Left lung (tissue), 4 donors: ENCODE measurements at regions not wholly inside any gene's neighbourhood (a gene's known extent, or its start where the extent isn't known, plus 50 kb on each side); places are given as distances from the start of the nearest gene placed in this dataset.
"Not testable (repeated sequence)": the region's sequence is repeated elsewhere in the genome, so short reads cannot be mapped to it uniquely, and the experiment has no call there.

Experiments used
- ATAC-seq: fragments of 200-7000 bp; cut with Tn5 transposase; one replicate; pipeline ENCODE4 v1.9.1; 2020; ENCODE audit warnings: moderate library complexity
- DNase-seq, 4 donors: peaks; one replicate each; pipeline ENCODE4 v3.0.0-alpha.2; 2013 to 2020
- H3K27ac ChIP-seq, 2 donors: fragments of 200-600 bp; sonication (generic) in 1 of 2; one replicate each; pipeline versions ENCODE4 v1.5.0 to v1.8.0; 2020 to 2021
- H3K27me3 ChIP-seq, 2 donors: fragments of 200-600 bp; sonication (generic) in 1 of 2; one replicate each; pipeline versions ENCODE4 v1.5.0 to v1.8.0; 2020 to 2021
- H3K36me3 ChIP-seq, 2 donors: fragments of 200-600 bp; sonication (generic) in 1 of 2; one replicate each; pipeline versions ENCODE4 v1.5.0 to v1.8.0; 2020 to 2021
- H3K4me1 ChIP-seq, 2 donors: fragments of 200-600 bp; one replicate each; pipeline ENCODE4 v1.8.0; 2021
- H3K4me3 ChIP-seq, 2 donors: fragments of 200-600 bp; sonication (generic) in 1 of 2; one replicate each; pipeline versions ENCODE4 v1.5.0 to v1.8.0; 2020 to 2021; ENCODE audit warnings: mild to moderate bottlenecking in 1 of 2
- H3K9me3 ChIP-seq, 2 donors: fragments of 200-600 bp; sonication (generic) in 1 of 2; one replicate each; pipeline versions ENCODE4 v1.5.0 to v1.8.0; 2020 to 2021
- intact Hi-C, 2 donors: fragments of 100-400 bp; cut with DNase I; formaldehyde crosslinking; loops; one replicate each; pipeline versions ENCODE4 v1.11.2 to v1.14.2; 2022
- TF ChIP-seq, protein P1 (sequence below), 2 donors: fragments of 200-600 bp; sonication (generic) in 1 of 2; IDR thresholded peaks; one replicate each; pipeline versions ENCODE4 v1.5.0 to v1.8.0; 2021; ENCODE audit warnings: antibody characterized with exemption in 2 of 2
- donor health status: DM: no; HTN: yes; CAD: no.
- donor health status: DM: no; HTN: no; CAD: no.

DNA sequence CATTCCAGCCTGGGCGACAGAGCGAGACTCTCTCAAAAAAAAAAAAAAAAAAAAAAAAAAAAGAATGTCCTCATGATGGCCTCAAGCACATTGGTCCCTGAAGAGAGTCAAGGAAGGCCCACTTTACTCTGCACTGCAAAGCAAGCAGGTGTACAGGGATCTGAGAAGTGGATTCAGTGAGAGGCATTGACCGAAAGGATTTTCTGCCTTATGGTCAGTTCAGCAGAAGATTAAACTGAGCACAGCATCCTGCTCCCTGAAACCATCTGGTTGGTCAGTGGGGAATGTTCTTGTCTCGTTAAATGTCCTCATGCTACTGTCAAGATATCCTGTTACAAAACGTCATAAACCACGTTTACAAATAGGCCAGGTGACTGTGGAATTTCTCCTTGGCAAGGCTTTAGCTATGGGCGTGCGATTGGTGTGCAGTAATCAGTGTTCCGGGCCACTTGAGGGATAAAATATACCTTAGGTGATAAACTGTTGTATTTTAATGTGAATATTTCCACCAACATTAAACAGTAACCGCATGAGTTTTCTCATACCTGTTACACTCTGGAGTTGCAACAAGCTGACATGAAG lies 195.0 kb downstream of the ADRA2C start:
- H3K9me3 ChIP-seq, H3K27me3 ChIP-seq, ATAC-seq, H3K4me1 ChIP-seq, H3K36me3 ChIP-seq, H3K4me3 ChIP-seq, intact Hi-C loops, H3K27ac ChIP-seq: not testable (repeated sequence)
- DNase-seq: peak in 1 of 4 donors; percentile 11

DNA sequence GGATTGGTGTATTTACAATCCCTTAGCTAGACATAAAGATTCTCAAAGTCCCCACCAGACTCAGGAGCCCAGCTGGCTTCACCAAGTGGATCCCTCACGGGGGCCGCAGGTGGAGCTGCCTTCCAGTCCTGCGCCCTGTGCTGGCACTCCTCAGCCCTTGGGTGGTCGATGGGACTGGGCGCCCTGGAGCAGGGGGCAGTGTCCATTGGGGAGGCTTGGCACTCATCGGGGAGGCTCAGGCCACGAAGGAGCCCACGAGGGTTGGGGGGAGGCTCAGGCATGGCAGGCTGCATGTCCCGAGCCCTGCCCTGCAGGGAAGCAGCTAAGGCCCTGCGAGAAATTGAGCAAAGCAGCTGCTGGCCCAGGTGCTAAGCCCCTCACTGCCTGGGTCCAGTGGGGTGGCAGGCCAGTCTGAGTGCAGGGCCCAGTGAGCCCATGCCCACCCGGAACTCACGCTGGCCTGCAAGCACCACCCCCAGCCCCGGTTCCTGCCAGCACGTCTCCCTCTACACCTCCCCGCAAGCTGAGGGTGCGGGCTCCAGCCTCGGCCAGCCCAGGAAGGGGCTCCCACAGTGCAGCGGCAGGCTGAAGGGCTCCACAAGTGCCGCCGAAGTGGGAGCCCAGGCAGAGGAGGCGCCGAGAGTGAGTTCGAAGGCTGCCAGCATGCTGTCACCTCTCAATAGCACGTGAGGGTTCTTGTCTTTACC lies 198.5 kb downstream of the ADRA2C start:
- H3K36me3 ChIP-seq, H3K4me1 ChIP-seq, DNase-seq, intact Hi-C loops, ATAC-seq, H3K9me3 ChIP-seq, H3K27ac ChIP-seq, H3K27me3 ChIP-seq, H3K4me3 ChIP-seq: not testable (repeated sequence)

DNA sequence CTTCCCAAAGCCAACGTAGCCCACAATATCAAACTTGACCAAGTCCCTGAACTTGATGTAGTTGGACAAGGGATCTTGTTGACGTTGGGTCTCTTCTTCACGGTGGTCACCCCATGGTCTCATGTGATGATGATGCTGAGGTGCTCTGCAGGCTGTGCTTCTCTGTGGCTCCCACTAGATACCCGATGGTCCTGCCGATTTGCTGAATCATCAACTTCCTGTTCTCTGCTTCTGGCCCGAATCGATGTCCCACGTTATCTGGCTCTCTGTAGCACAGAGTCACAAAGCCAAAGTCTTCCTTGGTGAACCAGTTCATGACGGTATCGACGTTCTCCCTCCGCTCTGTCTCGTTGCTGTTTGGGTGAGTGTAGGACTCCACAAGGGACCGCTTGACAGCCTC lies 201.0 kb downstream of the ADRA2C start:
- H3K27ac ChIP-seq, intact Hi-C loops, H3K27me3 ChIP-seq, H3K4me1 ChIP-seq, ATAC-seq, H3K9me3 ChIP-seq, DNase-seq, H3K36me3 ChIP-seq, H3K4me3 ChIP-seq: not testable (repeated sequence)

DNA sequence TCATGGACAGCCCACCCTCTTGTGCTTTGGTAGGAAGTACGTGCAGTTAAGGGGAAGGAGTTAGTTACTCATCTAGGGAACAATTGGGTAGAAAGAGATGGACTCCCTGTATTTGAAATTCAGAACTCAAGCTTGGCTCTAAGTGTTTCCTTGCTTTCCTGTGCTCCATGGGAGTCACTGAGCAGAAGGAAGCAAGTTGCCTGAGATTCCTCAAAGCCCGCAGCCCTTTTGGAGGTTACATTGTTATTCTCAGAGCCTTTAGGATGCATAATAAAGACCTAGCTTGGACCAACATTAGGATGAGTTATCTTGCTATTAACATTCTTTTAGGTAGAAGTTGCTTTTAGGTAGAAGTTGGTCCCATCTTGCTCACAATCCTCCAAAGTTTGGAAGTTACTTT lies 206.4 kb downstream of the ADRA2C start:
- DNase-seq, intact Hi-C loops, ATAC-seq, H3K27ac ChIP-seq, H3K4me3 ChIP-seq, H3K4me1 ChIP-seq, H3K9me3 ChIP-seq, H3K36me3 ChIP-seq: not testable (repeated sequence)
- H3K27me3 ChIP-seq: peaks cover 0 to 21% of the 10 kb centered on the region in 2 donors

DNA sequence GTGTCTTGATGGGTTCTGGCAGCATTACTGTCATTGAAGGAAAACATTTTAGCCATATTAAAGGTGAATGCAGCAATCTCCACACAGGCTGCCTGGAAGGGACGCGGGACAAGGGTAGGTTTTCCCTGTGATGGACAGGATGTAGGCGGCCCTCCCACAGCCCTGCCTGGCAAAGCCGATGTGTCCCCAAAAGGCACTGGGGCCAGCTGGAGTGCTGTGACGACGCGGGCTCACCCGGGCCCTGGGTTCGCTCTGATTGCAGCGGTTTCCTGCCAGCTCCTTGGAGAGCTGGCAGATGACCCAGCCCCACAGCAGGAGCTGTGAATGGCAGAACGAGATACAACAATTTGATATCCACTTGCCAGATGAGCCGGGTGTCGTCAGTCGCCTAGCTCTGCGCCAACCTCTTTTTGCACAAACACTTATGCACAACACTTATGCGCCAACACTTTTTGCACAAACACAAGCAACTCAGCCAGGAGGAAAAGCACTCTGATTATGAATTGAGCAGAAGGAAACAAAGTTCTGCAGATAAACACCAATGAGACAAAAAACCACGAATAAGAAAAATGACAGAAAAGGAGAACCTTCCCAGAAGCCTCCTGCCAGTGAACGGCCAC lies 207.5 kb downstream of the ADRA2C start:
- H3K4me3 ChIP-seq, H3K27ac ChIP-seq, ATAC-seq, DNase-seq, H3K36me3 ChIP-seq, H3K9me3 ChIP-seq, H3K4me1 ChIP-seq, intact Hi-C loops: not testable (repeated sequence)
- peaks cover 0 to 21% of the 10 kb centered on the region in 2 donors for H3K27me3 ChIP-seq

DNA sequence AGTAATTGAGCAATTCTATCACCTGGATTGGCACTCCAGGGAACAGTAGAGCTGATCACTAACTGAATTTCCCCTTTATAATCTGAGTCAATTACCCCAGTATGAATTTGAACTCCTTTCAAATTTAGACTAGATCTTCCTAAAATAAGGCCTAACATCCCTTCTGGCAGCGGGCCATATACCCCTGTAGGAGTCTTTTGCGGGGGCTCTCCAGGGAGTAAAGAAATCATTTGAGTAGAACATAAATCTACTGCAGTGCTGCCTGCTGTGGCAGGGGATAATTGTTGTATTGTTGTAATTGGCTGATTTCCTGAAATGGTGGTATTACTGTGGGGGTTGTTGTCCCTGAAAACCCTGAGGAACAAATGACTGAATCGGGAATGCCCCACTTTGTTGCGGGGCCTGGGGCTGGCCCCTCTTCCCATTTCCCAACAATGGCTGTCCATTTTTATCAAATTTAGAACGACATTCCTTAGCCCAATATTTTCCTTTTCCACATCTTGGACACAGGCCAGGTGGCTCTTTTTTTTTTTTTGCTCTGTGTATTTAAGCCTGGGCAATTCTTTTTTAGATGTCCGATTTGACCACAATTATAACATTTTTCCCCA lies 217.4 kb downstream of the ADRA2C start:
- H3K9me3 ChIP-seq, H3K27ac ChIP-seq, H3K4me1 ChIP-seq, DNase-seq, ATAC-seq, H3K4me3 ChIP-seq, intact Hi-C loops, H3K27me3 ChIP-seq, H3K36me3 ChIP-seq: not testable (repeated sequence)

DNA sequence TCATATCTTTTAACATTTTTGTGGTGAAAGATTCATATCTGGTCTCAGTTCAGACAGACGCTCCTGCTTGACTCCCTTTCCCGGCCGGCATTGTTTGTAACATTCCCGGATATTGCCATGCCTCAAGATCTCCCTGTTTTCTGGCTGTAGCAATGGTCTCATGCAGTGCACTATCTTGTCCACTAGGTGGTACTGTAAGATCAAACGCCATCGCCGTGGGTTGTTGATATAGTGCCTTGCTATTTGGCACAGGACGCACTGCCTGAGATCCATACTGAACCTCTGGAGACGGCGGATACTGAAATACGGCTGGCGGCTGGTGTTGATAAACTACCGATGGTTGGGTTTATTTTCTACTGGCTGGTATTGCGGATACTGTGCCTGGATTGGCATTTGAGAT lies 218.6 kb downstream of the ADRA2C start:
- H3K27ac ChIP-seq, H3K4me1 ChIP-seq, H3K9me3 ChIP-seq, intact Hi-C loops, DNase-seq, H3K4me3 ChIP-seq, H3K27me3 ChIP-seq, ATAC-seq, H3K36me3 ChIP-seq: not testable (repeated sequence)
- TF ChIP-seq, protein P1, sequence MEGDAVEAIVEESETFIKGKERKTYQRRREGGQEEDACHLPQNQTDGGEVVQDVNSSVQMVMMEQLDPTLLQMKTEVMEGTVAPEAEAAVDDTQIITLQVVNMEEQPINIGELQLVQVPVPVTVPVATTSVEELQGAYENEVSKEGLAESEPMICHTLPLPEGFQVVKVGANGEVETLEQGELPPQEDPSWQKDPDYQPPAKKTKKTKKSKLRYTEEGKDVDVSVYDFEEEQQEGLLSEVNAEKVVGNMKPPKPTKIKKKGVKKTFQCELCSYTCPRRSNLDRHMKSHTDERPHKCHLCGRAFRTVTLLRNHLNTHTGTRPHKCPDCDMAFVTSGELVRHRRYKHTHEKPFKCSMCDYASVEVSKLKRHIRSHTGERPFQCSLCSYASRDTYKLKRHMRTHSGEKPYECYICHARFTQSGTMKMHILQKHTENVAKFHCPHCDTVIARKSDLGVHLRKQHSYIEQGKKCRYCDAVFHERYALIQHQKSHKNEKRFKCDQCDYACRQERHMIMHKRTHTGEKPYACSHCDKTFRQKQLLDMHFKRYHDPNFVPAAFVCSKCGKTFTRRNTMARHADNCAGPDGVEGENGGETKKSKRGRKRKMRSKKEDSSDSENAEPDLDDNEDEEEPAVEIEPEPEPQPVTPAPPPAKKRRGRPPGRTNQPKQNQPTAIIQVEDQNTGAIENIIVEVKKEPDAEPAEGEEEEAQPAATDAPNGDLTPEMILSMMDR (IDR thresholded peaks at IDR 0.05): peak; percentile 23 to 63

DNA sequence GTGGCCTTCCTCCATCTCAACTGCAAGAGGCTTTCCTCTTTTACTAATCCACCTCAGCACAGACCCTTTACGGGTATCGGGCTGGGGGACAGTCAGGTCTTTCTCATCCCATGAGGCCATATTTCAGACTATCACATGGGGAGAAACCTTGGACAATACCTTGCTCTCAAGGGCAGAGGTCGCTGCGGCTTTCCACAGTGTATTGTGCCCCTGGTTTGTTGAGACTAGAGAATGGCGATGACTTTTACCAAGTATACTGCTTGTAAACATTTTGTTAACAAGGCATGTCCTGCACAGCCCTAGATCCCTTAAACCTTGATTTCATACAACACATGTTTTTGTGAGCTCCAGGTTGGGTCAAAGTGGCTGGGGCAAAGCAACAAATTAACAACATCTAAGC lies 220.2 kb downstream of the ADRA2C start:
- ATAC-seq: not testable (repeated sequence)

DNA sequence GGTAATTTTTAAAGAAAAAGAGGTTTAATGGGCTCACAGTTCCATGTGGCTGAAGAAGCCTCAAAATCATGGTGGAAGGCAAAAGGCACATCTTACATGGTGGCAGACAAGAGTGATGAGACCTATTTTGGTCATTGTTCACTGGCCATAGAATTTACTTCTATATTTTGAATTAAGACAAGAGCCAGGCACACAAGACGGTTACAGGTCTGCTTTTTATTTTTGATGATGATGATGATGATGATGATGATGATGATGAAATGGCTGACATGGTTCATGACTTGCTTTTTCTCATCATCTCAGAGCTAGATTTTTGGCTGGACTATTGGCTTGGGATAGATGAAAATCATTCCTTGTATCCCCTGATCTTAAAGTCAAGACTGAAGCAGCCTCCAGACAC lies 229.3 kb downstream of the OTOP1 start:
- H3K27ac ChIP-seq, intact Hi-C loops, H3K4me1 ChIP-seq, H3K36me3 ChIP-seq, ATAC-seq, H3K4me3 ChIP-seq, H3K9me3 ChIP-seq, DNase-seq, H3K27me3 ChIP-seq: not testable (repeated sequence)

More for the DNA sequence above, 220.2 kb downstream of the ADRA2C start:
- H3K27ac ChIP-seq, intact Hi-C loops, H3K4me3 ChIP-seq, H3K36me3 ChIP-seq, DNase-seq, H3K9me3 ChIP-seq, H3K4me1 ChIP-seq, H3K27me3 ChIP-seq: not testable (repeated sequence)

DNA sequence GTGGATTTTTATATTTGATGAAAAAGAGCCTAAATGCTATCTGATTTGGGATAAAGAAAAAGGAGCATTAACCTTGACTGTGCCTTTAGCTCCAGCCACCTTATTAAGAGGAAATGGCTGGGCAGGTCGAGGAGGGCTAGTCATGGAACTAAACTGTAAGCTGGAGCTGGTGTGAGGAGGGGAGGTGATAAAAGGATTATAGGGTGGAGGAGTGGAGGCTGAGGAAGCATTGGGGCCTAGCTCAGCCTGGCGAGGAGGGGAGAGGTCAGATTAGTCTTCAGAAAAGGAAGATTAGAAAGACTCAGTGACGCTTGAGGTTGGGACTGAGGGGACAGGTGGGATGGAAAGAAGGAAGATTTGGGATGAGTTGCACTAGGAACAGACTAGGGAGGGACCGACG lies 222.7 kb downstream of the OTOP1 start:
- H3K4me1 ChIP-seq, H3K27me3 ChIP-seq, H3K9me3 ChIP-seq, H3K27ac ChIP-seq, H3K4me3 ChIP-seq, DNase-seq, intact Hi-C loops, ATAC-seq, H3K36me3 ChIP-seq: not testable (repeated sequence)

DNA sequence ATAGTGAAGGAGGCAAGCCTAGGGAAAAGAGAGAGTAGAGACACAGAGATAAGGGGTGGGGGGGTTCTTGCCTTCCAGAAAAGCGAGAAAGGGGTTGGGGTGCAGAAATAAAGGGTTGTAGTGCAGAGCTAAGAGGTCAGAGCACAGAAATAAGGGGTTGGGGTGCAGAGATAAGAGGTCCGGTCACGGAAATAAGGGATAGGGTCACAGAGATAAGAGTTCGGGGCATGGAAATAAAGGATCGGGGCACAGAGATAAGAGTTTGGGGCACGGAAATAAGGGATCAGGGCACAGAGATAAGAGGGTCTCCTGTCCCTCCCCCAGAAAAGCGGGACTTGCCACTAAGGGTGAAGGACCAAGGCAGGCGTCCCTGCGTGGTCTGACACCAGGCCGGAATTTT lies 222.0 kb downstream of the OTOP1 start:
- H3K36me3 ChIP-seq, H3K4me1 ChIP-seq, H3K4me3 ChIP-seq, intact Hi-C loops, H3K27me3 ChIP-seq, H3K9me3 ChIP-seq, H3K27ac ChIP-seq, ATAC-seq, DNase-seq: not testable (repeated sequence)

DNA sequence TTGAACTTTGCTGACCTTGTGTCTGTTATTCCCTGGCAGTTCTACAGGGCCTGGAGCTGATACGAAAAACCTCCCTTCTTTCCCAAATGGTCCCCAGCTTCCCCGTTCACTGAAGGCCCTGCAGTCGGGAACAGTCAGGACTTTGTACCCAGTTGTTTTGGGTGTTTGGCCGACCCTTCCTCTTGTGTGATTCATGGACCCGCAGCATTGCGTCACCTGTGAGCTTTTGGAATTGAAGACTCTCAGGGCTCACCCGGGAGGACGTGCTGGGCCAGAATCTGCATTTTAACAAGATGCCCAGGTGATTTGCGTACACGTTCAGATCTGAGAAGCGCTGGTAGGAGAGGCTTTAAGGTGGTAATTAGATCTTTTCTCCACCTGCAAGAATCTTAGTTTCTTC lies 220.4 kb downstream of the OTOP1 start:
- H3K9me3 ChIP-seq, H3K27ac ChIP-seq, intact Hi-C loops, DNase-seq, H3K4me3 ChIP-seq, H3K27me3 ChIP-seq, H3K4me1 ChIP-seq, ATAC-seq, H3K36me3 ChIP-seq: not testable (repeated sequence)
